ENCODE measurements at regions not wholly inside any gene's neighbourhood (a gene's known extent, or its start where the extent isn't known, plus 50 kb on each side); places are given as distances from the start of the nearest gene placed in this dataset.

DNA sequence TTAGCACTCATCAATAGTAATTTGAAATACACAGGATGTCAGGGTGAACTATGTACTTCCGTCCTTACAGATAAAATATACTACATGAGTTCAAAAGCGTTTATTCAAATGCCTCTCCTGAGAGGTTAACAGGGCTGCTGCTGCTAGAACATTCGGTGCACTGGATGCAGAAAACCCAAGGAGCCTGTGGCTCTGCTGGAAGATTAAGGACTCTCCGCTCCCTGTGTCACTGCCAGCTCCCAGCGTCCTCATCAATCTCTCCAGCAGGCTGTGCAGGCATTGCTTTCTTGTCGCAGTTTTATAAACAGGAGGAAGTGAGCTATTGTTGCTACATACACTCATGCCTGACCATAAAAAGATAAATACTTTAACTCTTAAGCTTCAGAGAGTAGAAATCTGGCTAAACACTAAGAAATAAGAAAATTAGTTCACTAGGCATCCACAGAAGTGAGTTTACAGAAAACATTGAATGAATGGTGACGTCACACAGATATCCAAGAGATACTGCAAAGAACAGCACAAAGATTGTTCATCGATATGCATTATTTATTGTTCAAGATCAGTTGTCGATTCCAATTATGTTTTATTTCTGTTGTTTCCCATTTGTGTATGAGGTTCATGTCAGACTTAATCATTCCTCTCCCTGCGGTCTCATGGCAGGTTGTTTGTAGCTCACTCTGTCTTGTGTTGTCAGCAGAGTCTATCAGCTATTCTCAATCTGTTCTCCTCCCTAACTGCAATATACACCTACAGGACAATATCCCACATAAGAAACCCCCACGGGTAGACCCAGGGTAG lies 127.9 kb upstream of the MON1B start:
- no peak for DNase-seq (ENCODE audit: low read depth)
- no peak for TF ChIP-seq CTCF (IDR thresholded peaks at IDR 0.05; ENCODE audit: insufficient read depth, low read depth, low read length)
- Histone ChIP-seq H3K4me3 (ENCODE audit: low read depth, low read length) (no peak overlapping the region), H3K36me3 (ENCODE audit: control insufficient read depth, insufficient read depth, low read length) (no peaks in the 10 kb centered on the region), H3K27me3 (ENCODE audit: control insufficient read depth, insufficient read depth, low read length) (no peaks in the 10 kb centered on the region)
- CTCF ChIA-PET = no interaction called here
- POLR2A ChIA-PET = no interaction called here

- no peak for TF ChIP-seq CTCF (IDR thresholded peaks at IDR 0.05; ENCODE audit: insufficient read depth, low read depth, low read length)
Measured at GRCh38 chr16:77063676-77064016, 127.3 kb upstream of the MON1B start.

GRCh38 chr16:77064037-77064436 lies 127.0 kb upstream of the MON1B start:
- Histone ChIP-seq H3K4me3 (ENCODE audit: low read depth, low read length) (no peak overlapping the region), H3K27me3 (ENCODE audit: control insufficient read depth, insufficient read depth, low read length) (no peaks in the 10 kb centered on the region), H3K36me3 (ENCODE audit: control insufficient read depth, insufficient read depth, low read length) (no peaks in the 10 kb centered on the region)
- no peak for DNase-seq (ENCODE audit: low read depth)
- TF ChIP-seq CTCF (IDR thresholded peaks at IDR 0.05; ENCODE audit: insufficient read depth, low read depth, low read length) = no peak
- POLR2A ChIA-PET = no interaction called here
- CTCF ChIA-PET = no interaction called here

More at GRCh38 chr16:77063676-77064016, 127.3 kb upstream of the MON1B start:
- POLR2A ChIA-PET = no interaction called here
- H3K27me3 ChIP-seq (ENCODE audit: control insufficient read depth, insufficient read depth, low read length) = no peaks in the 10 kb centered on the region
- no peak for DNase-seq (ENCODE audit: low read depth)
- no peaks in the 10 kb centered on the region for H3K36me3 ChIP-seq (ENCODE audit: control insufficient read depth, insufficient read depth, low read length)
- no peak overlapping the region for H3K4me3 ChIP-seq (ENCODE audit: low read depth, low read length)
- CTCF ChIA-PET = no interaction called here

DNA sequence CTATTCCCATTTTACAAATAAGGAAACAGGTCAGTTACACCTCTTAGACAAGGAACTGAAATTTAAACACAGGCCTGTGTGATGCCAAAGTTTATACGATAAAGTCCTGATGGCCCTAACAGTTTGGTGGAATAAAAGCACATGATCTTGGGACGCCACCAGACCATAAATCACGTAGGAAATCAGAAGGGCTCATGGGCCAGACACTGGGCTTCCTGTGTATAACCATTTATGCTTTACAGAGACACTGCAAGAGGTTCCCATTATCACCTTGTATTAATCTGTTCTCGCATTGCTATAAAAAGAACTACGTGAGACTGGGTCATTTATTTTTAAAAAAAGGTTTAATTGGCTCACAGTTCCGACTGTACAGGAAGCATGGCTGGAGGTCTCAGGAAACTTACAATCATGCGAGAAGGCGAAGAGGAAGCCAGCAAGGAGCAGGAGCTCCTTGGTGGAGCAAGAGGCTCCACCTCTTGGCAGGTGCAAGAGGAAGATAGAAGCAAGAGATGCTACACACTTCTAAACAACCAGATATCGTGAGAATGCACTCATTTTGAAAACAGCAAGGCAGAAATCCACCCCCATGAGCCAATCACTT lies 124.0 kb upstream of the MON1B start:
- POLR2A ChIA-PET = no interaction called here
- Histone ChIP-seq H3K4me3 (ENCODE audit: low read depth, low read length) (no peak overlapping the region), H3K27me3 (ENCODE audit: control insufficient read depth, insufficient read depth, low read length) (no peaks in the 10 kb centered on the region), H3K36me3 (ENCODE audit: control insufficient read depth, insufficient read depth, low read length) (no peaks in the 10 kb centered on the region)
- TF ChIP-seq CTCF (IDR thresholded peaks at IDR 0.05; ENCODE audit: insufficient read depth, low read depth, low read length) = no peak
- CTCF ChIA-PET = no interaction called here
- DNase-seq (ENCODE audit: low read depth) = no peak

DNA sequence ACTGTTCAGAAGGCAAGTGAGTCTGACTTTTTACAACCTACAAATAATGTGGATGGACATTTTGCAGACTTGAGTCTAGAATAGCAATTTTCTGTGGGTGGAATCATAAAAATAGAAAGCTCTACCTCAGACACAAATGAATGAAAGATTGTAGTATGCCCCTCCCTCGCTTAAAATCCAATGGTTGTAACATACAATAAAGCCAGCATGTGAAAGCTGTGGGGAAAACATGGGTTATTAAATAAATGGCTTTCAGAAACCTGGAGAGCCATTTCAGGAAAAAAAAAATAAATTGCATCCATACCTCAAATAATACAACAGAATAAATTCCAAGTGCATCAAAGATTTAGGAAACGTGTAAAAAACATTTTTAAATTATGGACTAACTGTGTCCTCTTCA lies 123.1 kb upstream of the MON1B start:
- ChIA-PET CTCF (no interaction called here), POLR2A (no interaction called here)
- TF ChIP-seq CTCF (IDR thresholded peaks at IDR 0.05; ENCODE audit: insufficient read depth, low read depth, low read length) = no peak
- no peaks in the 10 kb centered on the region for H3K36me3 ChIP-seq (ENCODE audit: control insufficient read depth, insufficient read depth, low read length)
- no peak for DNase-seq (ENCODE audit: low read depth)
- H3K27me3 ChIP-seq (ENCODE audit: control insufficient read depth, insufficient read depth, low read length) = no peaks in the 10 kb centered on the region
- H3K4me3 ChIP-seq (ENCODE audit: low read depth, low read length) = no peak overlapping the region

Data from BJ (cell line).